ENCODE measurements at regions not wholly inside any gene's neighbourhood (a gene's known extent, or its start where the extent isn't known, plus 50 kb on each side); places are given as distances from the start of the nearest gene placed in this dataset.
"Not testable (repeated sequence)": the region's sequence is repeated elsewhere in the genome, so short reads cannot be mapped to it uniquely, and the experiment has no call there.

GRCh38 chr14:89672636-89673511 lies 255.8 kb upstream of the FOXN3 start:
- no peak for DNase-seq (ENCODE audit: low spot score)
- intact Hi-C loops (cut with DNase I), result no loop called here

GRCh38 chr14:89669193-89669592 lies 252.2 kb upstream of the FOXN3 start:
- DNase-seq (ENCODE audit: low spot score), result no peak
- intact Hi-C loops (cut with DNase I), result no loop called here

- intact Hi-C loops (cut with DNase I), result no loop called here
- DNase-seq (ENCODE audit: low spot score), result no peak
Observed at GRCh38 chr14:89667983-89668382, 250.9 kb upstream of the FOXN3 start.

GRCh38 chr14:89665300-89666081 lies 248.5 kb upstream of the FOXN3 start:
- DNase-seq (ENCODE audit: low spot score); intact Hi-C loops (cut with DNase I): not testable (repeated sequence)

- DNase-seq (ENCODE audit: low spot score), result no peak
- intact Hi-C loops (cut with DNase I), result no loop called here
Observed at GRCh38 chr14:89661392-89661791, 244.4 kb upstream of the FOXN3 start.

GRCh38 chr14:89660625-89661233 lies 243.7 kb upstream of the FOXN3 start:
- DNase-seq (ENCODE audit: low spot score); intact Hi-C loops (cut with DNase I): not testable (repeated sequence)

GRCh38 chr14:89660166-89660565 lies 243.1 kb upstream of the FOXN3 start:
- intact Hi-C loops (cut with DNase I), result no loop called here

GRCh38 chr14:89658977-89659670 lies 242.1 kb upstream of the FOXN3 start:
- DNase-seq (ENCODE audit: low spot score), result no peak
- intact Hi-C loops (cut with DNase I), result loop anchor here (5.0 kb wide), 1 partner anchor 42 kb away; no protein-coding TSS in a partner anchor

More at GRCh38 chr14:89660166-89660565, 243.1 kb upstream of the FOXN3 start:
- DNase-seq (ENCODE audit: low spot score), result no peak

- intact Hi-C loops (cut with DNase I), result loop anchor here (5.0 kb wide), 1 partner anchor 40 kb away; no protein-coding TSS in a partner anchor
- no peak for DNase-seq (ENCODE audit: low spot score)
Observed at GRCh38 chr14:89657014-89657413, 240.0 kb upstream of the FOXN3 start.

GRCh38 chr14:89654998-89655397 lies 238.0 kb upstream of the FOXN3 start:
- no peak for DNase-seq (ENCODE audit: low spot score)
- intact Hi-C loops (cut with DNase I), result loop anchor here (5.0 kb wide), 1 partner anchor 38 kb away; no protein-coding TSS in a partner anchor

GRCh38 chr14:89652352-89652751 lies 235.3 kb upstream of the FOXN3 start:
- DNase-seq (ENCODE audit: low spot score), result no peak
- intact Hi-C loops (cut with DNase I), result no loop called here

GRCh38 chr14:89651805-89652204 lies 234.8 kb upstream of the FOXN3 start:
- intact Hi-C loops (cut with DNase I), result no loop called here
- no peak for DNase-seq (ENCODE audit: low spot score)

GRCh38 chr14:89650077-89650978 lies 233.3 kb upstream of the FOXN3 start:
- DNase-seq (ENCODE audit: low spot score), result no peak
- intact Hi-C loops (cut with DNase I), result no loop called here

GRCh38 chr14:89649451-89650075 lies 232.5 kb upstream of the FOXN3 start:
- no peak for DNase-seq (ENCODE audit: low spot score)
- intact Hi-C loops (cut with DNase I), result no loop called here

GRCh38 chr14:89648924-89649323 lies 231.9 kb upstream of the FOXN3 start:
- no peak for DNase-seq (ENCODE audit: low spot score)

GRCh38 chr14:89648510-89648909 lies 231.5 kb upstream of the FOXN3 start:
- intact Hi-C loops (cut with DNase I), result no loop called here

More at GRCh38 chr14:89648924-89649323, 231.9 kb upstream of the FOXN3 start:
- intact Hi-C loops (cut with DNase I), result no loop called here

GRCh38 chr14:89646971-89647370 lies 229.9 kb upstream of the FOXN3 start:
- DNase-seq (ENCODE audit: low spot score), result no peak
- intact Hi-C loops (cut with DNase I), result no loop called here

More at GRCh38 chr14:89648510-89648909, 231.5 kb upstream of the FOXN3 start:
- no peak for DNase-seq (ENCODE audit: low spot score)

- no peak for DNase-seq (ENCODE audit: low spot score)
- intact Hi-C loops (cut with DNase I), result no loop called here
Observed at GRCh38 chr14:89644641-89645040, 227.6 kb upstream of the FOXN3 start.

All from cardiac septum (tissue), 1 donor.